K562 (cell line): ENCODE measurements at regions not wholly inside any gene's neighbourhood (a gene's known extent, or its start where the extent isn't known, plus 50 kb on each side); places are given as distances from the start of the nearest gene placed in this dataset.

Source experiments
- ATAC-seq: fragments of 200-7000 bp; cut with Tn5 transposase; 3 replicates; pipeline ENCODE4 v1.9.1; 2020; ENCODE audit warnings: moderate library complexity
- BruUV-seq: library from RNA; stranded (reverse); fragments of 400-500 nt; replicated peaks from 2 replicates; lab custom pipeline; 2021; lab: Mats Ljungman, UMichigan
- CTCF ChIA-PET: fragments of 300-600 bp; formaldehyde crosslinking; extraction: SDS; loops from one replicate; lab custom pipeline; 2021; ENCODE audit warnings: low intra/inter-chr PET ratio; lab: Yijun Ruan, JAX
- POLR2A ChIA-PET: fragments of 300-600, 350-650 bp; sonication (Branson Sonifier 250); formaldehyde crosslinking; extraction: SDS; loops from one replicate; lab custom pipeline; 2021; ENCODE audit warnings: antibody characterized with exemption, inconsistent platforms; lab: Yijun Ruan, JAX
- DNase-seq, 4 experiments: peaks; one replicate each; pipeline versions ENCODE4 v3.0.0 to v3.0.0-alpha.2; 2011 to 2018; ENCODE audit warnings: low spot score in 3 of 4, mixed read lengths in 3 of 4; ENCODE audit errors: extremely low read depth in 1 of 4
- FAIRE-seq: peaks from 2 replicates; lab custom pipeline; 2011; peaks lifted over from hg19 to GRCh38; lab: Jason Lieb, UNC
- H2AFZ ChIP-seq: 2 replicates; pipeline ENCODE4 v1.6.0; 2011; ENCODE audit warnings: low read depth, low read length, control low read depth, inconsistent platforms
- H3K27ac ChIP-seq: fragments of 200-600 bp; 3 replicates; pipeline ENCODE4 v1.8.0; 2011; ENCODE audit warnings: low read depth, mild to moderate bottlenecking, control low read depth, inconsistent platforms, low read length, moderate library complexity, mixed read lengths; ENCODE audit errors: extremely low read depth
- H3K27me3 ChIP-seq, 2 experiments: fragments of 300-600 bp in 1 of 2; 2 replicates in 1 of 2; 3 replicates in 1 of 2; pipeline versions ENCODE4 v1.6.0 to v1.8.0; 2011; ENCODE audit warnings: inconsistent platforms in 2 of 2, low read length in 2 of 2, mild to moderate bottlenecking in 1 of 2, mixed read lengths in 1 of 2, moderate library complexity in 1 of 2; ENCODE audit not compliant: control insufficient read depth in 2 of 2, insufficient read depth in 2 of 2
- H3K36me3 ChIP-seq: fragments of 300-600 bp; 3 replicates; pipeline ENCODE4 v1.8.0; 2011; ENCODE audit warnings: mild to moderate bottlenecking, low read length, inconsistent platforms; ENCODE audit not compliant: control insufficient read depth, insufficient read depth
- H3K4me1 ChIP-seq, 2 experiments: fragments of 200-600 bp in 1 of 2; replicated peaks in 1 of 2; 2 replicates in 1 of 2; 3 replicates in 1 of 2; pipeline versions ENCODE4 v1.5.1 to v1.8.0; 2011; ENCODE audit warnings: inconsistent platforms in 2 of 2, low read length in 2 of 2, mild to moderate bottlenecking in 1 of 2, mixed read lengths in 1 of 2, moderate library complexity in 1 of 2; ENCODE audit not compliant: control insufficient read depth in 2 of 2, insufficient read depth in 2 of 2
- H3K4me2 ChIP-seq: 2 replicates; pipeline ENCODE4 v1.6.1; 2011; ENCODE audit warnings: low read length, control low read depth, inconsistent platforms, mixed read lengths; ENCODE audit not compliant: insufficient read depth
- H3K4me3 ChIP-seq: fragments of 200-600 bp; sonication (generic), shearing (Covaris generic); 2 replicates; pipeline ENCODE4 v1.5.1; 2016; ENCODE audit warnings: control low read depth, inconsistent platforms
- H3K79me2 ChIP-seq: fragments of 200-600 bp; 3 replicates; pipeline ENCODE4 v1.8.0; 2011; ENCODE audit warnings: low read length, inconsistent platforms; ENCODE audit not compliant: control insufficient read depth, insufficient read depth
- H3K9ac ChIP-seq, 2 experiments: 2 replicates each; pipeline versions ENCODE4 v1.6.0 to v1.6.1; 2011; ENCODE audit warnings: low read depth in 2 of 2, low read length in 2 of 2, control low read depth in 1 of 2, inconsistent platforms in 1 of 2, mild to moderate bottlenecking in 1 of 2, mixed read lengths in 1 of 2; ENCODE audit not compliant: insufficient read depth in 1 of 2
- H3K9me1 ChIP-seq: one replicate; pipeline ENCODE4 v1.6.0; 2011; ENCODE audit warnings: inconsistent platforms, mild to moderate bottlenecking, low read length, moderate library complexity; ENCODE audit not compliant: control insufficient read depth, insufficient read depth
- H3K9me3 ChIP-seq: replicated peaks from 2 replicates; pipeline ENCODE4 v1.5.1; 2011; ENCODE audit warnings: low read depth, low read length, inconsistent platforms; ENCODE audit not compliant: control insufficient read depth, insufficient read depth
- H4K20me1 ChIP-seq: replicated peaks from 2 replicates; pipeline ENCODE4 v1.6.1; 2011; ENCODE audit warnings: low read length, inconsistent platforms, mixed read lengths; ENCODE audit not compliant: control insufficient read depth, insufficient read depth
- BCOR ChIP-seq: fragments of 450-650 bp; IDR thresholded peaks from 2 replicates; pipeline ENCODE4 v1.6.1; 2016
- BDP1 ChIP-seq: IDR thresholded peaks from 3 replicates; pipeline ENCODE4 v1.6.1; 2011; ENCODE audit not compliant: insufficient read length, insufficient read depth
- DDX20 ChIP-seq: fragments of 450-650 bp; IDR thresholded peaks from 2 replicates; pipeline ENCODE4 v1.6.1; 2016; ENCODE audit warnings: missing genetic modification characterization, low read depth, mild to moderate bottlenecking, missing compliant biosample characterization, moderate library complexity
- GATA2 ChIP-seq: sonication (generic); formaldehyde crosslinking; IDR thresholded peaks from 2 replicates; pipeline ENCODE4 v1.4.0; 2020; ENCODE audit warnings: mild to moderate bottlenecking, missing genetic modification reagents
- HMGN3 ChIP-seq: IDR thresholded peaks from 2 replicates; pipeline ENCODE4 v1.6.1; 2011; ENCODE audit warnings: borderline replicate concordance, low read depth, mild to moderate bottlenecking, mixed read lengths, low read length; ENCODE audit not compliant: insufficient read length; ENCODE audit errors: extremely low read depth
- POLR2G ChIP-seq: fragments of 200-400 bp; formaldehyde crosslinking; IDR thresholded peaks from 2 replicates; pipeline ENCODE4 v1.6.1; 2017; ENCODE audit warnings: low read depth, mild to moderate bottlenecking, antibody characterized with exemption, low read length, moderate library complexity
- RFX7 ChIP-seq: fragments of 250-450 bp; sonication (Bioruptor Pico); IDR thresholded peaks from 2 replicates; pipeline ENCODE4 v1.5.1; 2021; ENCODE audit warnings: mild to moderate bottlenecking
- SMAD2 ChIP-seq: fragments of 150-350 bp; IDR thresholded peaks from 2 replicates; pipeline ENCODE4 v1.6.1; 2014; ENCODE audit warnings: low read depth, mild to moderate bottlenecking, low read length
- SRSF7 ChIP-seq: fragments of 200-400 bp; formaldehyde crosslinking; optimal IDR thresholded peaks from 2 replicates; pipeline ENCODE3; 2017; ENCODE audit warnings: mild to moderate bottlenecking, low read depth, low read length
- ZKSCAN3 ChIP-seq: fragments of 250-450 bp; sonication (Bioruptor Pico); IDR thresholded peaks from 2 replicates; pipeline ENCODE4 v1.4.0; 2020
- ZNF184 ChIP-seq: sonication (generic); formaldehyde crosslinking; IDR thresholded peaks from 2 replicates; pipeline ENCODE4 v1.5.0; 2020; ENCODE audit warnings: missing genetic modification reagents
- ZNF445 ChIP-seq: fragments of 250-450 bp; sonication (Bioruptor Pico); IDR thresholded peaks from 2 replicates; pipeline ENCODE4 v1.4.0; 2020; ENCODE audit warnings: low read depth, mild to moderate bottlenecking, moderate library complexity
- ZNF764 ChIP-seq: fragments of 250-450 bp; sonication (Bioruptor Pico); IDR thresholded peaks from 2 replicates; pipeline ENCODE4 v1.4.0; 2020; ENCODE audit warnings: low read depth, mild to moderate bottlenecking, moderate library complexity
- ZNF830 ChIP-seq: fragments of 250-450 bp; sonication (Bioruptor Pico); IDR thresholded peaks from 2 replicates; pipeline ENCODE4 v1.5.0; 2021; ENCODE audit warnings: mild to moderate bottlenecking
- in situ Hi-C: fragments of 300-500 bp; cut with MboI; formaldehyde crosslinking; loops from 4 replicates; pipeline ENCODE4 v1.15.0; 2018; ENCODE audit warnings: inconsistent platforms, mixed read lengths
- intact Hi-C: fragments of 100-400 bp; cut with micrococcal nuclease; formaldehyde crosslinking; loops from 2 replicates; pipeline ENCODE4 v1.14.2; 2022
- TF ChIP-seq, protein P1 (sequence below): fragments of 450-650 bp; IDR thresholded peaks from 2 replicates; pipeline ENCODE4 v1.6.1; 2016
- TF ChIP-seq, protein P2 (sequence below): conservative IDR thresholded peaks from 2 replicates; pipeline ENCODE4 v1.6.1; 2011; ENCODE audit warnings: low read depth, mild to moderate bottlenecking, low read length; ENCODE audit not compliant: control insufficient read depth

DNA sequence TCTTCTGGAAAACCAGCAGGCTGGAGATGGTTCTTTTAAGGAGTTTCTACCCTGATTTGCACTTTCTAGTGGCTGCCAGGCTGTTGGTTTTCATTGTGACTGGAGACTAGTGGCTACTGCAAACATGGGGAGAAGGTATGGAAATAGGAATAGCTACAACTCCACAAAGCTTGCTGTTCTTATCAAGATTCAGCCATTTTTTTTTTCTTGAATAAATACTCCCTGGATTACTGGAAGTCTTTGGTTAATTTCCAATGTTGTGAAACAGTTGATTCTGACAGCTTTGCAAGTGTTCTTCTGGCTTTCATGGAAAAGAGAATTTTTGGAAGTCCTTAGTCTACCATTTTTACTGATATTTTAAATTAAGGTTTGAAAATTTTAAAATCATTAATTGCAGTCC lies 277.7 kb downstream of the HS3ST3A1 start:
- in situ Hi-C loops: no loop called here
- no peaks in the 10 kb centered on the region for H3K36me3 ChIP-seq
- CTCF ChIA-PET: no interaction called here
- ATAC-seq: no peak
- no peaks in the 10 kb centered on the region for H3K4me1 ChIP-seq
- BruUV-seq: no TSS peak
- H3K9me1 ChIP-seq: no peaks in the 10 kb centered on the region
- no peak overlapping the region for H3K27ac ChIP-seq
- TF ChIP-seq ZKSCAN3 (CRISPR knock-in tag): no peak
- no peak for TF ChIP-seq SMAD2
- no peak for TF ChIP-seq ZNF445 (CRISPR knock-in tag)
- TF ChIP-seq ZNF764 (CRISPR knock-in tag): no peak
- TF ChIP-seq, protein P1, sequence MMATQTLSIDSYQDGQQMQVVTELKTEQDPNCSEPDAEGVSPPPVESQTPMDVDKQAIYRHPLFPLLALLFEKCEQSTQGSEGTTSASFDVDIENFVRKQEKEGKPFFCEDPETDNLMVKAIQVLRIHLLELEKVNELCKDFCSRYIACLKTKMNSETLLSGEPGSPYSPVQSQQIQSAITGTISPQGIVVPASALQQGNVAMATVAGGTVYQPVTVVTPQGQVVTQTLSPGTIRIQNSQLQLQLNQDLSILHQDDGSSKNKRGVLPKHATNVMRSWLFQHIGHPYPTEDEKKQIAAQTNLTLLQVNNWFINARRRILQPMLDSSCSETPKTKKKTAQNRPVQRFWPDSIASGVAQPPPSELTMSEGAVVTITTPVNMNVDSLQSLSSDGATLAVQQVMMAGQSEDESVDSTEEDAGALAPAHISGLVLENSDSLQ: no peak
- no peak for TF ChIP-seq SRSF7
- no peak for TF ChIP-seq DDX20 (tag)
- TF ChIP-seq ZNF184 (CRISPR knock-in tag): no peak
- no peak for TF ChIP-seq POLR2G
- TF ChIP-seq ZNF830 (CRISPR knock-in tag): no peak
- TF ChIP-seq BDP1: no peak
- TF ChIP-seq, protein P2, sequence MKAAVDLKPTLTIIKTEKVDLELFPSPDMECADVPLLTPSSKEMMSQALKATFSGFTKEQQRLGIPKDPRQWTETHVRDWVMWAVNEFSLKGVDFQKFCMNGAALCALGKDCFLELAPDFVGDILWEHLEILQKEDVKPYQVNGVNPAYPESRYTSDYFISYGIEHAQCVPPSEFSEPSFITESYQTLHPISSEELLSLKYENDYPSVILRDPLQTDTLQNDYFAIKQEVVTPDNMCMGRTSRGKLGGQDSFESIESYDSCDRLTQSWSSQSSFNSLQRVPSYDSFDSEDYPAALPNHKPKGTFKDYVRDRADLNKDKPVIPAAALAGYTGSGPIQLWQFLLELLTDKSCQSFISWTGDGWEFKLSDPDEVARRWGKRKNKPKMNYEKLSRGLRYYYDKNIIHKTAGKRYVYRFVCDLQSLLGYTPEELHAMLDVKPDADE: no peak
- TF ChIP-seq RFX7 (CRISPR knock-in tag): no peak
- TF ChIP-seq BCOR: no peak
- TF ChIP-seq GATA2 (CRISPR knock-in tag): no peak
- no peak for TF ChIP-seq HMGN3
- TF ChIP-seq, all 486 proteins: peak for 0
- H3K27me3 ChIP-seq: no peaks in the 10 kb centered on the region
- DNase-seq (no peak), FAIRE-seq (no peak)
- no peaks in the 10 kb centered on the region for H3K9me3 ChIP-seq
- no peak overlapping the region for H2AFZ ChIP-seq
- no peaks in the 10 kb centered on the region for H4K20me1 ChIP-seq
- H3K4me2 ChIP-seq: no peak overlapping the region
- POLR2A ChIA-PET: no interaction called here
- no peak overlapping the region for H3K9ac ChIP-seq
- H3K79me2 ChIP-seq: no peaks in the 10 kb centered on the region
- intact Hi-C loops: no loop called here
- no peak overlapping the region for H3K4me3 ChIP-seq
